PC-3 (cell line): ENCODE measurements at regions not wholly inside any gene's neighbourhood (a gene's known extent, or its start where the extent isn't known, plus 50 kb on each side); places are given as distances from the start of the nearest gene placed in this dataset.

ENCODE experiments used
- ATAC-seq: fragments of 200-7000 bp; cut with Tn5 transposase; 2 replicates; pipeline ENCODE4 v1.9.1; 2020; ENCODE audit warnings: mild to moderate bottlenecking, moderate library complexity
- BruUV-seq: library from RNA; stranded (reverse); fragments of 400-500 nt; replicated peaks from 2 replicates; lab custom pipeline; 2021; lab: Mats Ljungman, UMichigan
- CTCF ChIA-PET: fragments of 300-600 bp; sonication (Branson Sonifier 250); formaldehyde crosslinking; loops from one replicate; lab custom pipeline; 2022; ENCODE audit warnings: antibody characterized with exemption; lab: Charles Lee
- POLR2A ChIA-PET: fragments of 300-600 bp; sonication (Branson Sonifier 250); formaldehyde crosslinking; loops from one replicate; lab custom pipeline; 2022; ENCODE audit warnings: antibody characterized with exemption; ENCODE audit not compliant: unreplicated experiment; lab: Charles Lee
- DNase-seq: peaks from one replicate; pipeline ENCODE4 v3.0.0-alpha.2; 2015
- H2AFZ ChIP-seq: fragments of 300-600 bp; sonication (generic); 2 replicates; pipeline ENCODE4 v1.6.0; 2016; ENCODE audit warnings: antibody characterized with exemption, low read length
- H3F3A ChIP-seq: fragments of 300-600 bp; sonication (generic); one replicate; pipeline ENCODE4 v1.6.0; 2017; ENCODE audit warnings: antibody characterized with exemption, low read length, control low read depth, mild to moderate bottlenecking; ENCODE audit not compliant: unreplicated experiment
- H3K27ac ChIP-seq: fragments of 300-600 bp; sonication (generic); 2 replicates; pipeline ENCODE4 v1.5.1; 2016; ENCODE audit warnings: mild to moderate bottlenecking, low read length
- H3K27me3 ChIP-seq: fragments of 300-600 bp; sonication (generic); 2 replicates; pipeline ENCODE4 v1.6.1; 2016; ENCODE audit warnings: low read length, mixed read lengths
- H3K36me3 ChIP-seq: fragments of 300-600 bp; sonication (generic); 2 replicates; pipeline ENCODE4 v1.6.1; 2016; ENCODE audit warnings: low read depth, mixed run types, low read length, mixed read lengths
- H3K4me1 ChIP-seq: fragments of 300-600 bp; sonication (generic); 2 replicates; pipeline ENCODE4 v1.5.1; 2016; ENCODE audit warnings: low read length; ENCODE audit not compliant: insufficient read depth
- H3K4me2 ChIP-seq: fragments of 300-600 bp; sonication (generic); 2 replicates; pipeline ENCODE4 v1.6.0; 2016; ENCODE audit warnings: low read length
- H3K4me3 ChIP-seq: fragments of 300-600 bp; sonication (generic); 2 replicates; pipeline ENCODE4 v1.5.1; 2016; ENCODE audit warnings: mild to moderate bottlenecking, low read length, mixed read lengths
- H3K79me2 ChIP-seq: fragments of 300-600 bp; sonication (generic); 2 replicates; pipeline ENCODE4 v1.6.1; 2017; ENCODE audit warnings: low read length, mixed read lengths
- H3K9ac ChIP-seq: fragments of 300-600 bp; sonication (generic); 2 replicates; pipeline ENCODE4 v1.6.0; 2016; ENCODE audit warnings: mild to moderate bottlenecking, low read length
- H3K9me2 ChIP-seq: fragments of 300-600 bp; sonication (generic); replicated peaks from 2 replicates; pipeline ENCODE4 v1.6.1; 2016; ENCODE audit warnings: mixed run types, low read length, mixed read lengths
- H3K9me3 ChIP-seq: fragments of 300-600 bp; sonication (generic); 2 replicates; pipeline ENCODE4 v1.6.1; 2016; ENCODE audit warnings: low read length, mixed read lengths
- H4K20me1 ChIP-seq: fragments of 300-600 bp; sonication (generic); 2 replicates; pipeline ENCODE4 v1.6.1; 2016; ENCODE audit warnings: low read length, mixed read lengths
- EZH2 ChIP-seq: fragments of 300-600 bp; sonication (generic); IDR thresholded peaks from one replicate; pipeline ENCODE4 v1.6.1; 2017; ENCODE audit warnings: antibody characterized with exemption, mild to moderate bottlenecking, low read length; ENCODE audit not compliant: unreplicated experiment
- EZH2phosphoT487 ChIP-seq: fragments of 300-600 bp; sonication (generic); IDR thresholded peaks from 2 replicates; pipeline ENCODE4 v1.6.1; 2018; ENCODE audit warnings: mild to moderate bottlenecking, antibody characterized with exemption, low read length, borderline replicate concordance
- intact Hi-C: fragments of 100-400 bp; cut with micrococcal nuclease; formaldehyde crosslinking; loops from 2 replicates; pipeline ENCODE4 v1.9.0; 2023
- TF ChIP-seq, protein P1 (sequence below): fragments of 300-600 bp; sonication (generic); conservative IDR thresholded peaks from 2 replicates; pipeline ENCODE4 v1.5.1; 2017; ENCODE audit warnings: antibody characterized with exemption, low read depth, mild to moderate bottlenecking, low read length

DNA sequence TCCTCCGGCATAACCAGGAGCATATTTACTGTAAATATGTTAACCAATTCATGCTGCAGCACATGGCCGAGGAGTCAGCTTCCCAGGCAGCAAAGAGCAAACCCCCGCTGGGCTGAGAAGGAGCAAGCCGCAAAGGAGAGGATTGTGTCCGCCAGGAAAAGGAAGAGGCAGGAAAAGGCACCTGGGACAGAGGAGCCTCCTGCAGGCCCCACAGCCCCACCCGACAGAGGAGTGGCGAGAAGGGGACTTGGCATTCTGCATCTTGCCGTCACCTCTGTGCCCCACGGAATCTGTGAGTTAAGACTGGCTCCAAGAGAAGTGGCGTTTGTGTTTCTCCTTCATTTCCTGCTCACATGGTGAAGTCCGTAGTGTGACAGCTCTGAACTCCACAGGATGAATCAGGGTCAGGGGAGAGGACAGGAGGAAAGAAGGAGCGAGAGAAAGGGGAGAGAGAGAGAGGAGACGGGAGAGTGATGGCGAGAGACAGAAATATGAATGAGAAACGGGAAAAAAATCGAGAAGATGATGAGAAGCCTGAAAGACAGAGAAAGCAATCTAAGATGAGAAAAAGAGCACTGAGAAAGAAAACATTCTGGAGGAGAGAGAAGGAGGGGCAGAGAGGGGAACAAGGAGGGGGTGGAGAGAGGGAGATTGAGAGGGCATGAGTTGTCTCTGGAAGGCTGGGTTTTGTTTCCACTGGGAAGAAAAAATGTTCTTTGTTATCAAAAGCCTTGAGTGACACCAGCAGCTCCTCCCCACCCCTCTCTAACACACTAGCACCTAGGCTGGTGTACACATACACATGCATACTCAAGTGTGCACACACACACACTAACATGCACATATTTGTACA lies 489.6 kb downstream of the MN1 start:
- no peak overlapping the region for H3K4me2 ChIP-seq
- ChIA-PET POLR2A (no interaction called here), CTCF (no interaction called here)
- ATAC-seq (no peak), DNase-seq (no peak)
- H3K27me3 ChIP-seq = no peaks in the 10 kb centered on the region
- intact Hi-C loops = no loop called here
- no peaks in the 10 kb centered on the region for H4K20me1 ChIP-seq
- H3K9me3 ChIP-seq = no peaks in the 10 kb centered on the region
- TF ChIP-seq EZH2phosphoT487 (no peak), EZH2 (no peak)
- TF ChIP-seq, protein P1, sequence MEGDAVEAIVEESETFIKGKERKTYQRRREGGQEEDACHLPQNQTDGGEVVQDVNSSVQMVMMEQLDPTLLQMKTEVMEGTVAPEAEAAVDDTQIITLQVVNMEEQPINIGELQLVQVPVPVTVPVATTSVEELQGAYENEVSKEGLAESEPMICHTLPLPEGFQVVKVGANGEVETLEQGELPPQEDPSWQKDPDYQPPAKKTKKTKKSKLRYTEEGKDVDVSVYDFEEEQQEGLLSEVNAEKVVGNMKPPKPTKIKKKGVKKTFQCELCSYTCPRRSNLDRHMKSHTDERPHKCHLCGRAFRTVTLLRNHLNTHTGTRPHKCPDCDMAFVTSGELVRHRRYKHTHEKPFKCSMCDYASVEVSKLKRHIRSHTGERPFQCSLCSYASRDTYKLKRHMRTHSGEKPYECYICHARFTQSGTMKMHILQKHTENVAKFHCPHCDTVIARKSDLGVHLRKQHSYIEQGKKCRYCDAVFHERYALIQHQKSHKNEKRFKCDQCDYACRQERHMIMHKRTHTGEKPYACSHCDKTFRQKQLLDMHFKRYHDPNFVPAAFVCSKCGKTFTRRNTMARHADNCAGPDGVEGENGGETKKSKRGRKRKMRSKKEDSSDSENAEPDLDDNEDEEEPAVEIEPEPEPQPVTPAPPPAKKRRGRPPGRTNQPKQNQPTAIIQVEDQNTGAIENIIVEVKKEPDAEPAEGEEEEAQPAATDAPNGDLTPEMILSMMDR = no peak
- H3K4me3 ChIP-seq = no peak overlapping the region
- H3K36me3 ChIP-seq = no peaks in the 10 kb centered on the region
- H3K9ac ChIP-seq = no peak overlapping the region
- no peaks in the 10 kb centered on the region for H3K9me2 ChIP-seq
- BruUV-seq = no TSS peak
- no peak overlapping the region for H3K27ac ChIP-seq
- H3K4me1 ChIP-seq = no peaks in the 10 kb centered on the region
- H2AFZ ChIP-seq = no peak overlapping the region
- no peaks in the 10 kb centered on the region for H3F3A ChIP-seq
- H3K79me2 ChIP-seq = no peaks in the 10 kb centered on the region

DNA sequence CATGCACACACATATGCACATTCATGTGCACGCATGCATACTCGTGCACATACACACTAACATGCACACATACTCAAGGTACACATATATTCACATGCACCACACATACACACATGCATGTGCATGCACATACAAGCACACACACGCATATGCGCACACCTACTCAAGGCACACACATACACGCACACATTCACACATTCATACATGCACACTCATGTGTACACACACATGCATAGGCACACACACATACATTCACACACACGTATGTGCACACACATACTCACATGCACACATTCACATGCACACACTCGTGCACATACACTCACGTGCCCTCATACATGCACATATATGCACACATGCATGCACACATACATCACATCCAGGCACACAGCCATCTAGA lies 489.0 kb downstream of the MN1 start:
- H3K4me1 ChIP-seq = no peaks in the 10 kb centered on the region
- no peaks in the 10 kb centered on the region for H4K20me1 ChIP-seq
- no peak overlapping the region for H3K27ac ChIP-seq
- POLR2A ChIA-PET = no interaction called here
- H3K4me2 ChIP-seq = no peak overlapping the region
- CTCF ChIA-PET = no interaction called here
- no peaks in the 10 kb centered on the region for H3K9me3 ChIP-seq
- H3K79me2 ChIP-seq = no peaks in the 10 kb centered on the region
- no peaks in the 10 kb centered on the region for H3K27me3 ChIP-seq
- H3K4me3 ChIP-seq = no peak overlapping the region
- no peak for ATAC-seq
- intact Hi-C loops = no loop called here
- no peak overlapping the region for H2AFZ ChIP-seq
- no peaks in the 10 kb centered on the region for H3F3A ChIP-seq
- no peaks in the 10 kb centered on the region for H3K9me2 ChIP-seq
- TF ChIP-seq, protein P1 = no peak
- no peak for TF ChIP-seq EZH2phosphoT487
- no peak for TF ChIP-seq EZH2
- no peak for DNase-seq
- no peaks in the 10 kb centered on the region for H3K36me3 ChIP-seq
- BruUV-seq = no TSS peak
- H3K9ac ChIP-seq = no peak overlapping the region

DNA sequence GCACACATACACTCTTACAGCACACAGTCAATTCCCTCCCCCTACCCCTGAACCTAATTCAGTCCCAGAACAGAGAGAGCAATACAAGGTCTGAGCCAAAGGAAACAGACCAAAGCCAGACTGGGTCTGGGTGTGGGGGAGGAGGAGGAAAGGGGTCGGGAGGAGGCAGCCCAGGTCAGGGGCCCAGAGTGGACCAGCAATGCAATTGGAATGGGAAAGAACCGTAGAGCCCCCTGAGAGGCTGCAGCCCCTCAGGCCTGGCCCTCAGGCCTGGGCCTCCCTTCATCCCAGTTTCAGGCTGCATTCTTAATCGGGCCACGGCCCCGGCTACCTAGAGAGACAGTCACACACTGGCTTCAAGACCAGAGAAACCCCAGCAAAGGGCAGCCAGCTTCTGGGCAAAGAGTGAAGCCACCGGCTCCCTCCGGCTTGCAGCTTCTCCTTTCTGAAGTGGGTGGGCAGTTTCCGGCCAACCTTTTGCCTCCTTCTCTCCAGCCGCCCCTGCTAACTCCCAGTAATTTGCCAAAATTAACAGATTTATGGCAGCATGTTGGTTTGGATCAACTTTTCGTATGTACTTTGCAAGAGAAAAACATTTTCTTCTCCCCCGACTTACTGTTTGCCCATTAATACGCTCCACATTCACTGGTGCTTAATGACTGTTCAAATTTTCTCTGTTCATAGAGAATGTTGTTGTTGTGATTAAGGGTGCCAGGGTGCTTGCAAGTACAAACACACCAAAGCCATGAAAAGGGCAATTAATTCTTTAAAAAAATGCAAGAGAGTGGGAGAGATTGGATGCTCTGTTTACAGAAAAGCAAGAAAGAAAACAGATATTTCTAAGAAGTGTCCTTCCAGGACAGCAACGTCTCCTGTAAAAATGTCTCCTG lies 488.3 kb downstream of the MN1 start:
- no peak overlapping the region for H3K4me2 ChIP-seq
- ATAC-seq = no peak

More for the DNA sequence above, 488.3 kb downstream of the MN1 start:
- no peak overlapping the region for H3K9ac ChIP-seq
- intact Hi-C loops = no loop called here
- H3F3A ChIP-seq = no peaks in the 10 kb centered on the region
- no peak for DNase-seq
- H3K9me3 ChIP-seq = no peaks in the 10 kb centered on the region
- no peak for TF ChIP-seq EZH2
- TF ChIP-seq, protein P1 = no peak
- TF ChIP-seq EZH2phosphoT487 = no peak
- H4K20me1 ChIP-seq = no peaks in the 10 kb centered on the region
- no peaks in the 10 kb centered on the region for H3K4me1 ChIP-seq
- H3K79me2 ChIP-seq = no peaks in the 10 kb centered on the region
- no peak overlapping the region for H3K27ac ChIP-seq
- BruUV-seq = no TSS peak
- no peaks in the 10 kb centered on the region for H3K36me3 ChIP-seq
- no peaks in the 10 kb centered on the region for H3K9me2 ChIP-seq
- peaks cover 6% of the 10 kb centered on the region for H3K27me3 ChIP-seq
- H2AFZ ChIP-seq = no peak overlapping the region
- ChIA-PET CTCF (no interaction called here), POLR2A (no interaction called here)
- no peak overlapping the region for H3K4me3 ChIP-seq
